HG03432 (cell line): ENCODE measurements at regions not wholly inside any gene's neighbourhood (a gene's known extent, or its start where the extent isn't known, plus 50 kb on each side); places are given as distances from the start of the nearest gene placed in this dataset.
"Not testable (repeated sequence)": the region's sequence is repeated elsewhere in the genome, so short reads cannot be mapped to it uniquely, and the experiment has no call there.

Source experiments
- ATAC-seq: cut with Tn5 transposase; IDR thresholded peaks from one replicate; pipeline ENCODE4 v1.9.1; 2021; ENCODE audit warnings: mild to moderate bottlenecking, moderate library complexity; ENCODE audit not compliant: unreplicated experiment

- ATAC-seq, result peak; percentile 85
Observed at GRCh38 chr2:113551637-113552318, 53.3 kb downstream of the FOXD4L1 start.

GRCh38 chr2:113559820-113560219 lies 61.4 kb downstream of the FOXD4L1 start:
- not testable (repeated sequence) for ATAC-seq

- ATAC-seq, result peak; percentile 77
Observed at GRCh38 chr2:113562662-113563061, 64.2 kb downstream of the FOXD4L1 start.

GRCh38 chr2:113566674-113567480 lies 60.2 kb upstream of the RABL2A start:
- not testable (repeated sequence) for ATAC-seq

- ATAC-seq, result not testable (repeated sequence)
Observed at GRCh38 chr2:113567481-113567849, 59.6 kb upstream of the RABL2A start.

- not testable (repeated sequence) for ATAC-seq
Observed at GRCh38 chr2:113568231-113568630, 58.8 kb upstream of the RABL2A start.

- ATAC-seq, result not testable (repeated sequence)
Observed at GRCh38 chr2:113570082-113570481, 57.0 kb upstream of the RABL2A start.

- ATAC-seq, result not testable (repeated sequence)
Observed at GRCh38 chr2:113570509-113571009, 56.5 kb upstream of the RABL2A start.

GRCh38 chr2:113571482-113572068 lies 55.5 kb upstream of the RABL2A start:
- ATAC-seq, result not testable (repeated sequence)

GRCh38 chr2:113575721-113576120 lies 51.3 kb upstream of the RABL2A start:
- not testable (repeated sequence) for ATAC-seq

- ATAC-seq, result not testable (repeated sequence)
Observed at GRCh38 chr2:113576353-113576752, 50.7 kb upstream of the RABL2A start.
